ENCODE measurements at regions not wholly inside any gene's neighbourhood (a gene's known extent, or its start where the extent isn't known, plus 50 kb on each side); places are given as distances from the start of the nearest gene placed in this dataset.

DNA sequence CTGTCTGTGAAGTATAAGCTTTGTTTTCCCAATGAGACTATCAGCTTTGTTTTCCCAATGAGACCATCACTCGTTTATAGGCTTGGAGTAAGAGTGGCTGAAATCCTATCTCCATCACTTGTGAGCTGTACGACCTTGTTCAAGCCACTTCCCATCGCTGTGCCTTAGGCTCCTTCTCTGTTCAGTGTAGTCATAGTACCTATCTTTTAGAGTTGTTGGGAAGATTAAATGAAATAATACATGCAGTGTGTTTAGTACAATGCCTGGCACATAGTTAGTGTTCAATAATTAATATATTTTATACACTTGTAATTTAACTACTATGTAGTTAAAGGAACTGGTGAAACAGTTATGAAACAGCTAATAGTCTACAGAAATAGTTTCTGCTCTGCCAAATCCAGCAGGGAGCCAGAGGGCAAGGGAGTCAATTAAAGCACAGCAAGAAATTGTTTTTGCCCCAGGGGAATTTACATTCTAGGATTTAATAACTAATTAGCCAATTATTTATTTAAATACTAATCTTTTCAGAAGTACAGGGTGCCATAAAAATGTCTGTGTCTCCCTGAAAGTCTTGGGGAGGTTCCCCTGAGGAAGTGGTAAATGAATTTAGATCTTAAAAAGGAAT is 139.3 kb upstream of the HMCN1 start:
- TF ChIP-seq, protein P1, sequence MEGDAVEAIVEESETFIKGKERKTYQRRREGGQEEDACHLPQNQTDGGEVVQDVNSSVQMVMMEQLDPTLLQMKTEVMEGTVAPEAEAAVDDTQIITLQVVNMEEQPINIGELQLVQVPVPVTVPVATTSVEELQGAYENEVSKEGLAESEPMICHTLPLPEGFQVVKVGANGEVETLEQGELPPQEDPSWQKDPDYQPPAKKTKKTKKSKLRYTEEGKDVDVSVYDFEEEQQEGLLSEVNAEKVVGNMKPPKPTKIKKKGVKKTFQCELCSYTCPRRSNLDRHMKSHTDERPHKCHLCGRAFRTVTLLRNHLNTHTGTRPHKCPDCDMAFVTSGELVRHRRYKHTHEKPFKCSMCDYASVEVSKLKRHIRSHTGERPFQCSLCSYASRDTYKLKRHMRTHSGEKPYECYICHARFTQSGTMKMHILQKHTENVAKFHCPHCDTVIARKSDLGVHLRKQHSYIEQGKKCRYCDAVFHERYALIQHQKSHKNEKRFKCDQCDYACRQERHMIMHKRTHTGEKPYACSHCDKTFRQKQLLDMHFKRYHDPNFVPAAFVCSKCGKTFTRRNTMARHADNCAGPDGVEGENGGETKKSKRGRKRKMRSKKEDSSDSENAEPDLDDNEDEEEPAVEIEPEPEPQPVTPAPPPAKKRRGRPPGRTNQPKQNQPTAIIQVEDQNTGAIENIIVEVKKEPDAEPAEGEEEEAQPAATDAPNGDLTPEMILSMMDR (IDR thresholded peaks at IDR 0.05; ENCODE audit: control insufficient read depth, extremely low read depth, insufficient read depth): no peak

DNA sequence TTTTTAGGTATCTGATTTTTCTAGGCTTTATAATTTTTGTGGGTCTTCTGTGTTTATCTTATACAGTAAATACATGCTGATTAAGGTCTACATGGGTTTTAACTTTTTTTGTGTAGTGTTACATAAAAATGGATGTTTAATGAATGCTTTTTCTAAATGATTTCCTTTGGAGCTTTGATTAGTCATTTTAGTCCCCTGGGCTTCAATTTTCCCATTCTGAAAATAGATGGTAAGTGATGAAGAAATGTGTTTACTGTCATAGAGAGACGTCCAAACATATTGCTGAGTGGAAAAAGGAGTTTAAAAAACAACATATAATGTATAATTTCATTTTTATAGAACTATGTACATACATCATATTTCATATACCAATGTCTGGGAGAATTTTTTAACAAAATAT is 140.9 kb upstream of the HMCN1 start:
- TF ChIP-seq, protein P1 (IDR thresholded peaks at IDR 0.05; ENCODE audit: control insufficient read depth, extremely low read depth, insufficient read depth): no peak
- DNase-seq (ENCODE audit: low read depth): no peak
- no peak overlapping the region for H3K4me3 ChIP-seq (ENCODE audit: low read depth, low read length)

More for the DNA sequence above, 139.3 kb upstream of the HMCN1 start:
- no peak for DNase-seq (ENCODE audit: low read depth)
- H3K4me3 ChIP-seq (ENCODE audit: low read depth, low read length): no peak overlapping the region

DNA sequence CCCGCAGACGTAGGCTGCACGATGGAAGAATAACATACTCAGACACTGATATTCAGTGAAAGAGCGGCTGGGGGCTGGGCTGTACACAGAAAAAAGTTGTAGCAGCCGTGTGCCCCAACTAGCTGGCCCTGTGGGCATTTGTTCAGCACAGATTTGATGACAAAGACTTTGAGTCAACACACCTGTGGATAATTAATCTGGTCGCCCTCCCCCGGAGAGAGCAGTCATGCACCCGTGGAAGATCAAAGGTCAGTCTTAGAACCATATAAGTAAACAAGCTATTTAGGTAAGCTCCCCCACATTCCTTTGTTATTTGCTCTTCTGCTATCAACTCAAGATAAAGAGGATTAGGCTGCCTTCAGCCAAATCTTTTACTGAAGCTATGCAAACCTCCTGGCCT is 148.4 kb upstream of the HMCN1 start:
- DNase-seq (ENCODE audit: low read depth): no peak
- TF ChIP-seq, protein P1 (IDR thresholded peaks at IDR 0.05; ENCODE audit: control insufficient read depth, extremely low read depth, insufficient read depth): no peak
- no peak overlapping the region for H3K4me3 ChIP-seq (ENCODE audit: low read depth, low read length)

DNA sequence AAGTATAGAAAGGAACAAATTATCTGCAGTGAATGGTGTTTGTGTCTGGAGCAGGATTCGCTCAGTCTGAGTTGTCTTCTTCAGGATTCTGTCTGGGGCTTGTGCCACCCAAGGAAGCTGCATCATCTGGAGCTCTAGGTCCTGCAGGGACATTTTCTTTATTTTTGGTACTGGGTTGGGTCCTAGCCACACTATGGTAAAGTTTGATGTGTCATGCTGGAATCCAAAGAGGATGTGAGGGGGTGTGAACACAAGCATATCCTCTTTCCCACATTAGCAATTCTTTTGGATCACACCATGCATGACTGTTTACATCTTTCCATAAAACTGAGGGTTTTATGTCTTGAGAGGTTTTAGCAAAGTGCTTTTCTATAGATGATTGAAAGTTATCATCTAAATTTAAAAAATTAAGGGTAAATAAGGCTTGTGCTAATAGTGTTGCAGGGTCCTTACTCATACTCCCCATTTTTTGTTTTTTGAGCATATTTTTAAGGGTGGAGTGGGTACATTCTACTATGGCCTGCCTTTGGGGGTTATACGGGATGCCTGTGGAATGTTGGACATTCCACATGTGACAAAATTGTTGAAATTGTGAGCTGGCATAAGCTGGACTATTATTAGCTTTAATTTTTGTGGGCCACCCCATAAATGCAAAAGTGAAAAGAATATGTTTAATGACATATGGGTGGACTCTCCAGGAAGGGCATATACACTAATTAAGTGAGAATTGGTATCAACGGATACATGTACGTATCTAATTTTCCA is 152.0 kb upstream of the HMCN1 start:
- no peak overlapping the region for H3K4me3 ChIP-seq (ENCODE audit: low read depth, low read length)
- DNase-seq (ENCODE audit: low read depth): no peak
- TF ChIP-seq, protein P1 (IDR thresholded peaks at IDR 0.05; ENCODE audit: control insufficient read depth, extremely low read depth, insufficient read depth): no peak

DNA sequence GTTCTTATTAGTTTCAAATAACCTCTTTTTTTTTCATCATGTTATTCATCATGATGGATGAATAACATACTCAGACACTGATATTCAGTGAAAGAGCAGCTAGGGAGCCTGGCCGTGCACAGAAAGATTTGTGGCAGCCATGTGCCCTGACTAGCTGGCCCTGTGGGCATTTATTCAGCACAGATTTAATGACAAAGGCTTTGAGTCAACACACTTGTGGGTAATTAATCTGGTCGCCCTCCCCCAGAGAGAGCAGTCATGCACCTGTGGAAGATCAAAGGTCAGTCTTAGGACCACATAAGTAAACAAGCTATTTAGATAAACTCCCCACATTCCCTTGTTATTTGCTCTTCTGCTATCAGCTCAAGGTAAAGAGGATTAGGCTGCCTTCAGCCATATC is 153.2 kb upstream of the HMCN1 start:
- no peak overlapping the region for H3K4me3 ChIP-seq (ENCODE audit: low read depth, low read length)
- TF ChIP-seq, protein P1 (IDR thresholded peaks at IDR 0.05; ENCODE audit: control insufficient read depth, extremely low read depth, insufficient read depth): no peak
- DNase-seq (ENCODE audit: low read depth): no peak

DNA sequence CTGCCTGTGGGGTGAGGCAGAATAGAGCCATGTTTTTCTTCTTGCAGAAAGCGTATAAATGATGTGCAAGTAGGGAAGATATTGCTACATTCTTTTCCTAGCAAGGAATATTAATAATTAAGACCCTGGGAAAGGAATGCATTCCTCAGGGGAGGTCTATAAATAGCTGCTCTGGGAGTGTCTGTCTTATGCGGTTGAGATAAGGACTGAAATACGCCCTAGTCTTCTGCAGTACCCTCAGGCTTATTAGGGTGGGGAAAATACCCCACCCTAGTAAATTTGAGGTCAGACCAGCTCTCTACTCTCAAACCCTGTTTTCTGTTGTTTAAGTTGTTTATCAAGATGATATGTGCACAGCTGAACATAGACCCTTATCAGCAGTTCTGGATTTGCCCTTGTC is 155.9 kb upstream of the HMCN1 start:
- TF ChIP-seq, protein P1 (IDR thresholded peaks at IDR 0.05; ENCODE audit: control insufficient read depth, extremely low read depth, insufficient read depth): no peak
- no peak for DNase-seq (ENCODE audit: low read depth)
- no peak overlapping the region for H3K4me3 ChIP-seq (ENCODE audit: low read depth, low read length)
